ENCODE measurements at regions not wholly inside any gene's neighbourhood (a gene's known extent, or its start where the extent isn't known, plus 50 kb on each side); places are given as distances from the start of the nearest gene placed in this dataset.

GRCh38 chr2:167860082-167860481 lies 387.3 kb downstream of the STK39 start:
- TF ChIP-seq CTCF (IDR thresholded peaks at IDR 0.05) (no peak), POLR2A (IDR thresholded peaks at IDR 0.05) (no peak), EP300 (IDR thresholded peaks at IDR 0.05) (no peak)
